NCI-H1436 treated with DMSO at 0.1 percent for 48 hours (cell line): ENCODE measurements at regions not wholly inside any gene's neighbourhood (a gene's known extent, or its start where the extent isn't known, plus 50 kb on each side); places are given as distances from the start of the nearest gene placed in this dataset.
"Not testable (repeated sequence)": the region's sequence is repeated elsewhere in the genome, so short reads cannot be mapped to it uniquely, and the experiment has no call there.

Experiments
- DNase-seq: peaks from one replicate; lab custom pipeline; 2025; lab: John Stamatoyannopoulos, UW

DNA sequence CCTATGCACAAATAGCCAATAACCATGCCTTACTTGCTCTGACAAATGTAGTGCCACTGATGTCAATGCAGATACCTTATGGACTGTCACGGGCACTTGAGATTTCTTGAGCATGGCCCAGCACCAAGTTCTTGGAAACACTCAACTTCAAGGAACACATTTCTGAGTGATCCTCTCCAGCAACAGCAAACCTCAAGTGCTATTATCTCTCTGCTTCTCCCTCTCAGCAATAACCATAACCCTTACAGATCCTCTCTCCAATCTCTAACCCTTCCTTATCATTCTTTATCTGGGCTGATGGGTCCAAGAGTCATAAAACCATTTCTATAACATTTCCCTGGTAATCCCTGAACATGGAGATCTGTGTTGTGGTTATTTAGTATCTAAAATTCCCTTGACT, 266.9 kb upstream of the STXBP5 start:
- no peak for DNase-seq

DNA sequence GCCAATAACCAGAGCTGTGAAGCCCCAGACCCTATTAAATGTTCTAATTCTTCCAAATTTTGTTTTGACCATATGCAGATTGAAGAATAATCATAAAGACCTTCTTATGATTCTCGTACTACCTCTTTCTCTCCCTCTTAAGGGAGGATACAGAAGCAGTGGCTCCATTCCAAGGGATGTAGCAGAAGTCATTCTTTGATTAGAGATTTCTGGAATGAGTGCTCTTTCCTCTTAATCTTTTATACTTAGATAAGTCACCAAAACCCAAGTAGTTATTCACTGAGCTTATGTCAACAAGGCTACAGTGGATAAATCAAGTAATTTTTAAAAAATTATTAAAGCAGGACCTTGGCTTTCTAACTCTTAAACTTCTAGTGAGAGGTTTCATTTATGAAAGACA, 266.0 kb upstream of the STXBP5 start:
- no peak for DNase-seq

DNA sequence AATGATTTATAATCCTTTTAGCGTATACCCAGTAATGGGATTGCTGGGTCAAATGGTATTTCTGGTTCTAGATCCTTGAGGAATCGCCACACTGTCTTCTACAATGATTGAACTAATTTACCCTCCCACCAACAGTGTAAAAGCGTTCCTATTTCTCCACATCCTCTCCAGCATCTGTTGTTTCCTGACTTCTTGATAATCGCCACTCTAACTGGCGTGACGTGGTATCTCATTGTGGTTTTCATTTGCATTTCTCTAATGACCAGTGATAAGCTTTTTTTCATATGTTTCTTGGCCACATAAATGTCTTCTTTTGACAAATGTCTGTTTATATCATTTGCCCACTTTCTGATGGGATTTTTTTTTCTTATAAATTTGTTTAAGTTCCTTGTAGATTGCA, 264.8 kb upstream of the STXBP5 start:
- not testable (repeated sequence) for DNase-seq

DNA sequence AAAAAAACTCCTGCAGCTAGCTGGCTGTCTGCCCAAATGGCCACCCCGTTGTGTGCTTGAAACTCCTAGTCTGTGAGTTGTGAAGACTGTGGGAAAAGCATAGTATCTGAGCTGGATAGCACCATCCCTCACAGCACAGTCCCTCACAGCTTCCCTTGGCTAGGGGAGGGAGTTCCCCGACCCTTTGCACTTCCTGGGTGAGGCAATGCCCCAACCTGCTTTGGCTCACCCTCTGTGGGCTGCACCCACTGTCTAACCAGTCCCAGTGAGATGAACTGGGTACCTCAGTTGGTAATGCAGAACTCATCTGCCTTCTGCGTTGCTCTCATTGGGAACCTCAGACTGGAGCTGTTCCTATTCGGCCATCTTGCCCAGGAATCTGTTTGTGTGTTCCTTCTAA, 260.6 kb upstream of the STXBP5 start:
- DNase-seq = no peak

DNA sequence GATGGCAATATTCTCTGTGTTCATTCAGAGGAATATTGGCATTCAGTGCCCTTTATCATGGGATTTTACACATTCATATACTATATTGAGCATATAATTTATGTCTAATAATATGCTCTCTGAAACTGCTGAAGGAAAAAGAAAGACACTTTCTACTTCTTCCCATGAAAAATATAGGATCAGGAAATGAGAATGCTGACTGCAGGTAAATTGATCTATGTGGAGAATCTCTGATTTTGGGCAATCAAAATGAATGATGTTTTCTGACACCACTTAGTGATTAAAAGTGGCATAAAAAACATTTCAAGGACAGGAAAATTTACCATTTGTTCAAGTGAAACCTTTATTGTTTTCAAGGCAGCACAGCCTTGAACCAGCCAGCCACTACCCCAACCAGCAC, 260.1 kb upstream of the STXBP5 start:
- DNase-seq = no peak

DNA sequence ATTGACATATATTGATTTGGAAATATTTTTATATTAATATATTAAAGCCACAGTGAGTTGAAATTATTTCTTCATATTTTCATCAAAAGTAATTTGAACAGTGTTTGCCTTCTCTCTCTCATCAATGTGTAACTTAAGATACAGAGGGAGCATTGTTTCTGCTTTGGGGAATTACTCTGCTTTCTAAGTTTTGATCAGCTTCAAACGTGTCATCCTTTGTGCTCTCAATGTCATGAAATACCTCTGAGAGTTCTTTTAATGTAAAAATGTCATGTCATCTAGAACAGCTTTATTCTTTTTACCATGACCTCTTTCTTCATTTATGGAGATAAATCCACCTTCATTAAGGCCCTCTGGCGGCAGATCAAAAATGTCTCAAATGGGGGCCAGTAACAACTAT, 259.4 kb upstream of the STXBP5 start:
- no peak for DNase-seq

DNA sequence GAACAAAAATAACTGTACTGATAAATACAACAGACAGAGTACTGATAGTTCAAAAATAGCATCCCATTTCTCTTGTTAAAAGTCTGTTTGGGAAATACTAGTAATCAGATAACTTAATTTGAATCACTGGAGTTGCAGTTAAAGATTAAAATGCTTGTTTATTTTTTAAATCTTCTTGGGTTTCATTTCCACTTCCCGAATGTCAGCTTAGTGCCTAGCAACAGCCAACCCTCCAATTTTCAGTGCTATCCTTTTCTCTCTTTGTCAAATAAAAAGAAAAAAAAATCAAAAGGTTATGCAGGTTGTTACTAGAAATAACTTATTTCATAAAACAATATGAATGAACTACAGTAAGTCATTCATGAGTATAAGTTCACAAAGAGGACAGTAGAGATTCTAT, 257.7 kb upstream of the STXBP5 start:
- DNase-seq = no peak

DNA sequence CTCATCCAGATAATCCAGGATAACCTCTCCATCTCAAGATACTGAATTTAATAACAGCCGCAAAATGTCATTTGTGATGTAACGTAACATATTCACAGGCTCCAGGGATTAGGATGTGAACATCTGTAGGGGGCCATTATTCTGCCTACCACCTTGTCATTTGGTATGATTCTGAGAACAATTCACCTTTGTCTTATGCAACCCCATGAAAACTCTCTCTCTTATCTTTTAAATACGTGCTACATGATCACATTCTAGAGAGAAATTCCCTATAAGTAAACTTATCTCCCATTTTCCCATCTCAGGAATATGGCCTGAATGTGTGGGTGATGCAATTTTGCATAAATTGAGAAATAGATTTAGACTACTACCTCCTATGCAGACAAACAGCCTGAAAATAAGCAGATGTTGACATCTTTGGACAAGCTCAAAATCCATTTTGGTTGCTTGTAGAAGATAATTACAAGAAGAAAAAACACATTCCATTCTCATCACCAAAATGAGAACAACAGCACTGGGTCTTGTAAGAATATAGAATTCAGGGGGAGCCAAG, 255.4 kb upstream of the STXBP5 start:
- no peak for DNase-seq

DNA sequence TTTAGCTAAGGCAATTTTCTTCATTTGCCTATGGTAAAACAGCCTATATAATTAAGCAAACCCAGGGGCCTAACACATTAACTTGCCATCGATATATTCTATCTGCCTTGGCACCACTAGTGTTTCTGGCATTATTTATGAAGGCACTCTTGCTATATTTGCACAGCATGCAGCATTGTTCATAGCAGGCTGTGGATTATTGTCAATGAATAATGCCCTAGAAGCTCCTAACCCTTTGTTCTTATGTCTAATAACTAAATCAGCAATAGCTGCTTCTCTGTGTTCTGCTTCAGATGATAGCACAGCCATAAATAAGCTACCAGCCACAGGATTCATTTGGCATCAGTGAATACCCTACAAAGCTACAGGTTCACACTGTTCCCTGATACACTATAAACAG, 254.8 kb upstream of the STXBP5 start:
- no peak for DNase-seq

DNA sequence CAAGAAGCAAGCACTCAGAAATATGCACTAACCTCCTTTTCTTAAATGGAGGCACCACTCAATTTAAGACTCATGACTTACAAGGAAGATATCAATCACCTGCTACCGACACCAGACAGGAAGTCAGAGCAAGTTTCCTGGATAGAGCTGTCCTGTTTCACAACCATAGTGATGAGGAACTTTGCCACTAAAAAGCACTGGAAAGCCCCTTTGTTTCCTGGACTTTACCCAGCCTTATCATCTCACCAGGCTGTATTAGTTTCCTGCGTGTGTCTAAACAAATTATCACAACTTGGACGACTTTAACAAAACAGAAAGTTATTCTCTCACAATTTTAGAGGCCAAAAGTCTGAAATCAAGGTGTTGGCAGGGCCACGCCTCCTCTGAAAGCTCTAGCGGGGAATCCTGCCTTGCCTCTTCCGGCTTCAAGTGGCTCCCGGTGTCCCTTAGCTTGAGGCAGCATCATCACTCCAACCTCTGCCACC, 253.8 kb upstream of the STXBP5 start:
- no peak for DNase-seq

DNA sequence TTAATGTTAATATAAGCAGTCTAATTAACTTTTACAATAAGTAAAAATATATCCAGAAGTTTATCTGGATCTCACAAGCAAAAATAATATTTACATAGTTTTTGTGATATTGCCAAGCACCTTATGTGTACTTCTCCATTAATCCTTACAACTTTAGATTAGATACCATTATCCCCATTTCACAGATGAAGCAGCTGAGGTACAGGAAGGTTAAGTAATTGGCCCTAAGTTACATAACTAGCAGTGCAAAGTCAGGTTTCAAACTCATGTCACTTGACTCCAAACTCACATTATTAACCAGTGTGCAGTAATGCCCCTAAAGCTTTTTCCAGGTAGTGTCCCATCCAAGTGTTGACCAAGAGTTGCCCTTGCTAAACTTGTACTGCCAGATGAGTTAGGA, 248.6 kb upstream of the STXBP5 start:
- no peak for DNase-seq

DNA sequence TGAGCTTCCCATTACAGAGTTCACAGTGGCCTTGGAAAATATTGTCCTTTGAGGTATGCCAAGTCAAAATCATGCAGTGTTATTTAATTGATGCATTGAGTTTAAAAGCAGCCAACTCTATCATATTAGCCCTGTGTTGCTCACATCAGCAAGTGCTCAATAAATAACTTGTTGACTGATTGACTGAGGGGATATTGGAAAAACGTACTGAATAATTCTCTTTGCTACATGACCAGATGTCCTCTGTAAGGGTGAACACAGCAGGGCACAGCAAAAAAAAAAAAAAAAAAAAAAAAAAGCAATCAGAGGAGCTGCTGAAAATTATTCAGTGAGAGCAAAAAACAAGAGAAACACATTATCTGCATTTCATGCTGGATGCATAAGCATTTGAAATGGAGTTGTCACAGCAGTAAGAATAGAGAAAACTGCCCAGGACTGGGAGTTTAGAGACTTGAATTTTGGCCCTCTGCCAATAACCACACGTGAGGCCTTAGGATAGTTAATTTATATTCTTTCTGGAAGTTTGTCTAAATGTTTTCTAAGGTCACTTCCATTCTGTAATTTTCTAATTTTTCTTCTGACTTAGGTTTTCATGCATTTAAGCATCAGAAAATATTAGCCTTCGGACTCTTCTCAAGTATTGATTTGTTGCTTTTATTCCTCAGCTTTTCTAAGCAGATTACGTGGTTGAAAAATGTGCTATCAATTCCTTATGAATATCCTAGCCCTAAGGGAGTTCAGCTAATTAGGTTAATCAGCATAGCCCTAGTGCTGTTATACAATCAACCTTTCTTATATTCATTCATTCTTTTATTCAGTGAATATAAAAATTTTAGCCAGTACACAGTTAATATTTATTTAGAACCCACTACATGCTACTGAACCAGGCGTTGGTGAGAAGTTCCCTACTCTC, 246.8 kb upstream of the STXBP5 start:
- DNase-seq = no peak

DNA sequence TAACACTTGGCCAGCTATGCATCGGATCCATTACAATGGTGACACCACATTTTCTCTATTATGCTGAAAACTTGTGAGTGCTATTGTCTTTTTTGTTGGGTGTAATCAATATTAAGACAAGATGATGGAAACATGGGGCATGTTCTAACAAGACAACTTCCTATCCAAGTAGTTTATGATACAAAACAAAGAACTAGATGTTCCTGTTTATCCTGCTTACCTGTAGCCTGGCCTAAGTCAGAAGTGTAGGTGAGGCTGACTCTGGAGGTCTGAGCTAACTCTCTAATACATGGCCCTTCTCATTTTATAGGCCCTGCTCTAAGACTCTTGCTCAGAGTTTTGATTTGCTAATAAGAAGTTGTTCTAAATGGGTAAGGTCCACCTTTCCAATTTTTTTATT, 242.4 kb upstream of the STXBP5 start:
- no peak for DNase-seq

DNA sequence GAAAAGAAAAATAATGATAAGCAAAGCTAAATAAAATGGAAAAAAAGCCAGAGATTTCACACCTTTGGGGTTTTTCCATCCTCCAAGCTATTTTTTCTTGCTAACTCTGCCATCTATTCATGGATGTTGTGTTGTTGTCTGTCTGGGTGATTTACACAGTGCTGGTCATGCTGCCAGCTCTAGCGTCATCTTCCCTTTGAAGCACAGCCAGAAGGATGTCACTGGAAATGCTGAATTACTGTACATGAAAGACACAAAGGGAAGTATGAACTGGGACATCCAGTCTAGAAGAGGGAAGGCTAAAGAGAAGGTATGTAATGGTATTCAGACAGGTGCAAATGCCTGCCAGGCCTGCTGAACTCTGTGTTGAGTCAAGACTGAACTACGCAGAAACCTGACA, 241.9 kb upstream of the STXBP5 start:
- no peak for DNase-seq

DNA sequence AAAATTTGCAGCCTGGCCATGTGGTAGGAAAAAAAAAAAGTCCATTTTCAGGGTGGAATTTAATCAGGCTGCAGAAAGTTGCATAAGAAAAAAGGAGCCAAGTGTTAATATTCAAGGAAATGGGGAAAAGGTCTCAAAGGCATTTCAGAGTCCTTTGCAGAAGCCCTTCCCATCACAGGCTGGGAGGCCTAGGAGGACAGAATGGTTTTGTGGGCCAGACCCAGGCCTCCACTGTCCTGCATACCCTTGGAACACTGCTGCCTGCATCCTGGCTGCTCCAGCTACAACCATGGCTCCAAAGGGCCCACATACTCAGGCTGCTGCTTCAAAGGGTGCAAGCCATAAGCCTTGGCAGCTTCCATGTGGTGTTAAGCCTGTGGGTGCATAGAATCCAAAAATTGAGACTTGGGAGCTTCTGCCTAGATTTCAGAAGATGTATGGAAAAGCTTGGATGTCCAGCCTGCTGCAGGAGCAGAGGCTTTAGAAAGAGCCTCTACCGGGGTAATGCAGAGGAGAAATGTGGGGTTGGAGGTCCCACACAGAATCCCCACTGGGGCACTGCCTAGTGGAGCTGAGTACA, 239.0 kb upstream of the STXBP5 start:
- no peak for DNase-seq

DNA sequence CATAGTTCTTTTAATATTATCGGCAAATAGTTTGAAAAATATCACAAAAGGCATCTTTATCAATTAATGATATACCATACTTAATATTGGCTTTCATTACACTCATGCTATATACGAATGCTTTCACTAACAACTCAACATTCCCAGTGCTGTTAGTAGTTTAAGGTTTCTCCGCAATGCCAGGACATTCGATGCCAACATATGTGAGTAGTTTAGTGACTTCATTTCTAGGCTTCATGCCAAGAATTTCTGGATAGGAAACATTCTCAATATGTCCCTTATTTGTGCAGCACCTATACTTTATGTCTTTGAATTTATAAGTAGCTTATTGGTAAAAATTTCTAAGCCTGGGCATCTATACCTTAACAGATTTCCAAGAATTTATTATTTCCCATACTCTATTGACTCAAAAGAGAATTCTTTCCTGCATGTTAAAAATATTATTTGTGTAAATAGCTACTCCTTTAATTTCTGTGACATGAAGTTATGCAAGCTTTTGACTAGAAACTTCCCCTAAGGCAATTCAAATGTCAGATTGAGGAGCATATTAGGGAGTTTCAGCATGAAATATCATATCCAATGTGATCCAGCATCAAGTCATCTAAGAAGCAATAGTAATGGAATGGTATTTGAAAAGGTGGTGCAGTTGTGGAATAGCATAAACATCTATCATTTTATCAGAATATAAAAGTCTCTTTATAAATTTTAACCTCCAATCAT, 236.0 kb upstream of the STXBP5 start:
- no peak for DNase-seq

DNA sequence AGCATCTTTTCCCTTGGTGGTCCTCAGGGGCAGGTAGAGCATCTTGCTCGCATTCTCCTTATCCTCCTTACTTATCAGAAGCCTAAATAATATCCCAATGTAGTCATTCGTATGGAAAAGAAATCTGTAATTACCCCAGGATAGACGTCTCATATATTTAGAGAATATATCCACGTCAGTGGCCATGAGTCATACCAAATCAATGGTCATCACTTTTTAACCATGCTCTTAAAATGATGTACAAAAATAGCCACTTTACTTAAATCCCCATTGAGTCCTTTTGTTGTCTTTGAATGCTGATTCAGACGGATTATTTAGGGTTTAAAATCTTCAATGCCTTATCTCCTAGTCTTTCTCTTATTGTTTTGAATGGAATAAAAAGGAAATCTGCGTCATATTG, 231.7 kb upstream of the STXBP5 start:
- DNase-seq = no peak

DNA sequence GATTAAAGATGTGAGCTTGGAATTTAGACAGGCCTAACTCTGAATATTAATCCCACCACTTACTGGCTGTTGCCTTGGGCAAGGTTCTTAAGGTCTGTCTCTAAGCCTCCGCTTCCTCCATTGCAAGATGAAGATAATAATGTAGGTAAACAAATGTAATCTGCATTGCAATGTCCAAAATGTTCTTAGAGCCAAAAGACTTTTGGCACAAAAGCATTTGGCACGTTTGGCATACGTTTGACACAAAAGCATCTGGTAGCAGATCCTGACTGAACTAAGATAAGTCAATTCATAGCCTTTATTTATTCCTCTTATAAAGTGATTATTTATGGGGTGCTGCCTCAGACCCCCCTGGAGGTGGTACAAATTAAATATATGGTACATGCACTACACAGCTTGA, 229.9 kb upstream of the STXBP5 start:
- no peak for DNase-seq

DNA sequence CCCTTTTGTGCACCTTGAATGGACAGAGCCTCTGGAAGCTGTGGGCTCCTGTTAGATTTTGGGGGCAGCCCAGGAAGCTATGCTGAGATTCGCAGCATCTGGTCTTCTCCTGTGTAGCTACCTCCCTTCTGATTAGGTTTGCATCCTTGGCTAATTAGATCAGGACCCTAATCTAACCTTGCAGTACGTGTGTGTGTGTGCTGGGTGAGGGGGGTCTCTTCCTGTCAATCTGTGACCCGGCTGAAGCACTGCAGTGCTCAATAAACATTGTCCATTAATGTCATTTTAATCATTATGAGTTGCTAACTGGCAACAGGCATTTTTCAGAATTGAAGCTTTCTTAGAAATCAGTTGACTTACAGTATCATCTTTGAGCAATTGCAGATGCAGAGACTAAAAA, 229.1 kb upstream of the STXBP5 start:
- DNase-seq = no peak

DNA sequence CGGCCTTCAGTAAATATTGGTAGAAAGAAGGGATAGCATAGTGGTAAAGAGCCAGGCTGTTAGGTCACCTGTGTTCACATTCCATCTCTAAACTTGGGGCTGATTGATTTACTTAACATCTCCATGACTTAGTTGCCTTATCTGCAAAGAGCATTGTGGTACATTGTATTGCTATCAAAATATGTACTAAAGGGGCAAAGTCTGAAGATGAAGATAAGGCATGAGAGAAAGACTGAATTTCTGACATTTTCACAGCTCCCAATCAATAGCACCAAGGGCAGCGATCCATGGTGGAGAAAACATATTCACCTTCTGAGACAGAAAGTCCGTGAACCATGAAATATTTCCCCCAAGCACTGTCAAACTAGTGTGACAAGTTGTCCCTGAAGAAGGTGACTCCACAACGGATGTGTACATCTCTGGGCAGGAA, 223.3 kb upstream of the STXBP5 start:
- no peak for DNase-seq

DNA sequence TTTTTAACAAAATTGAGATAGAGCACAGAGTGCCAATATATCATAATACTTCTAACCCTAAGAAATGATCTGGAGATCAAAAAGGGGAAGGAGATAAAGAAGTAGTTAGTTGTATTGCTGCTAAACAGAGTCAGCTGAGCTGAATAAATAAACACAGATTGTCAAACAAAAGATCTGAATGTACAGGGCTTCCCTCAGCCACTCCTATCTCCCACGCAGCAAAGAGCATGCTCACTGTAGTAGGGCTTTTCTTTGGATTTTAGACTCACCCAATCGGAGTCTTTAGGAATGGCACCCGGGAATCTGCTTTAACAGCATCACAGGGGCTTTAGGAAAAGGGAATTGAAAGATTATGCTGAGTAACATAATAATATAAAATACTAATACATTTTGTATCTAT, 222.2 kb upstream of the STXBP5 start:
- DNase-seq = no peak

DNA sequence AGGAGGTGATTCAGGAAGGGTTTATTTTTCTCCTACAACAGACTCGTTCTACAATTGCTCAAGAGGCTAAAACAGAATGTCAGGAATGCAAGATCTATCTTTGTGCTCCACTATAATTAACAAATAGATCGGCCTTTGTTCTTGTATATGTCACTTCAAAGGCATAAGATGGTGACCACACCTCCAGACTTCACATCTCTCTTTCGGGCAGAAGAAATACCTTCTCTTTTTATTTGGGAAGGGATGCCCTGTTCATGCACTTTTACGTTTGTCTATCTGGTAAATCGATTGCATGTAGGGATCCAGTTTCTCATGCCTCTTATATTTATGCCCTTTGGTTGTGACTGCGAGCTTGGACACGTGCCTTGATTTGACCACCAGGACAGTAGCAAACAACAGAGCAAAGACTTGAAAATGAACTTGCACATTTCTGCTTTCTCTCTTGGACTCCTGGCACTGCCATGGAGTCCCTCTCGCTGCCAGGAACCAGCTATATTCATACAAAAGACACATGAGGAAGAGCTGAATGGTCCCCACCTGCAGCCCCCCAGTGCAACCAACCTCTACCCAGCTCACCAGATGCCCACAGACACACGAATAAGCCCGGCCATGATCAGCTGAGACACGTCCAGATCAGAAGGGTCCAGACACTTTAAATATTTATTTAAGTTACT, 219.8 kb upstream of the STXBP5 start:
- DNase-seq = no peak
